ELR (cell line): ENCODE measurements at regions not wholly inside any gene's neighbourhood (a gene's known extent, or its start where the extent isn't known, plus 50 kb on each side); places are given as distances from the start of the nearest gene placed in this dataset.
"Not testable (repeated sequence)": the region's sequence is repeated elsewhere in the genome, so short reads cannot be mapped to it uniquely, and the experiment has no call there.

Source experiments
- DNase-seq: peaks from one replicate; pipeline ENCODE4 v3.0.0-alpha.2; 2015; ENCODE audit warnings: low read depth

DNA sequence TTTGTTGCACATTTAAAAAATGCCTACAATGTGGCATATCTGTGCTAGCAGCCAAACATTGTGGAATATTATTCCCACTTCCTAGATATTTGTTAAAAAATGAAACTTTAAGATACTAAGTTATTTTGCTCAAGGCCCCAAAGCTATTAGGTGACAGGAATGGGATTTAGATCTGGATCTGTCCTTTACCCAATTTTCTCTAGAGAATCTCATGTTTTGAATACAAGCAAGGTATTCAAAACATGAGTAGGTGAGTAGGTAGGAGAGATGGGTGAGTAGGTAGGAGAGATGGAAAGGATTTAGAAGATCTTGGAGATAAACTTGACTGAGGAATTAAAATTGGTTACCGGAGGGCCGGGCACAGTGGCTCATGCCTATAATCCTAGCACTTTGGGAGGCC lies 61.2 kb upstream of the AKIRIN2 start:
- DNase-seq: no peak

DNA sequence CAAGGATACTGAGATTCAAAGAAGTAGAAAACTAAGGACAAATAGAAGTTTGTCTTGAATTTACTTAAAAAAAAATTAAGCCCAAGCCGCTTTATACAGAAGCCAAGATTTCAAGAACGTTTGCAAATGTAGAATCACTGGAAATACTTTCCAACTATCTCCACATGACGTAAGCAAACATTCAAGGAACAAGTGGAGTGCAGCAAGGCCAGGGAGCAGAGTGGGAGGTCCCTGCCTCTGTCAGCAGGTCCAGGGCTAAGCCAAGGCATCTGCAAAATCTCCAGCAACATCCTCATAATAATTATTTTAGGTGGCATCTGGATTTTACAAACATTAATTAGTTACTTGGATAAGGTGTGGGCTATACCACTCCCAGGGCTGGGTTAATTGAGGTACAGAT lies 60.1 kb upstream of the AKIRIN2 start:
- no peak for DNase-seq

DNA sequence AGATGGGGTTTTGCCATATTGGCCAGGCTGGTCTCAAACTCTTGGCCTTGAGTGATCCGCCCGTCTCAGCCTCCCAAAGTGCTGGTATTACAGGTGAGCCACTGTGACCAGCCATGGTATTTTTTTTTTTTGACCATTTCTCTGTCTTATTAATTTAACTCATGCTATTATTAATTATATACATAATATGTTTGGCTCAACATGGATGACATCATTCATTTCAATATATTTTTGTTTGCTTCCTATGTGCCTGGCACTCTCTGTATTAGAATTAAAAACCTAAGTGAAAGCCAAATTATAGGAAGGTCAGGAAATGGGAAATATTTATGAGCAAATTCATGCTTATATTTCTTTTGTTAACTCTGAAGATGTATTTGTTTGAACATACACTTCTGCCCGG lies 55.8 kb upstream of the AKIRIN2 start:
- no peak for DNase-seq

DNA sequence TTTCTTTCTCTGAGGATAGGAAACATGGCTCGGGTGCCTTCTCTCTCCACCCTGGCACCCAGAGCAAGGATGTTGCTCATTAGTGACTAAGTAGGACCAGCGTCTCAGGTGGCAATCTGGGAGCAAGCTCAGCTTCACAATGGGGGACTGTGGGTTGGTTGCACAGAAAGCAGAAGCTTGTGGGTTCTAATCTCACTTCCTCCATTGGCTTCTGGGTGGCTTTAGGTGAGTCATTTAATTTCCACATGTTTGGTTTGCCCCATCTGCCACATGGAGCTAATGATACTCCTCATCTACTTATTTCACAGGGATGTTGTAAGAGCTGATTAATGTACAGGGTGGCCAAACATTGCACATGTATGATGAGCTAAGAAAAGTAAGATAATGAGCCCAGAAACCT lies 54.8 kb upstream of the AKIRIN2 start:
- peak; percentile 60 for DNase-seq

- no peak for DNase-seq
Measured at GRCh38 chr6:87755708-87756671, 54.0 kb upstream of the AKIRIN2 start.

- DNase-seq: no peak
Measured at GRCh38 chr6:87754828-87755227, 52.8 kb upstream of the AKIRIN2 start.

- DNase-seq: no peak
Measured at GRCh38 chr6:87753131-87753685, 51.2 kb upstream of the AKIRIN2 start.

- DNase-seq: not testable (repeated sequence)
Measured at GRCh38 chr6:87752503-87752902, 50.5 kb upstream of the AKIRIN2 start.
